Suprapubic skin (tissue), 4 donors: ENCODE measurements at regions not wholly inside any gene's neighbourhood (a gene's known extent, or its start where the extent isn't known, plus 50 kb on each side); places are given as distances from the start of the nearest gene placed in this dataset.
"Not testable (repeated sequence)": the region's sequence is repeated elsewhere in the genome, so short reads cannot be mapped to it uniquely, and the experiment has no call there.

Experiments used
- DNase-seq, 2 donors: peaks; one replicate each; pipeline ENCODE4 v3.0.0-alpha.2; 2019; ENCODE audit warnings: low spot score in 2 of 2
- H3K27ac ChIP-seq: fragments of 200-600 bp; sonication (generic); one replicate; pipeline ENCODE4 v1.5.1; 2019
- H3K27me3 ChIP-seq: fragments of 200-600 bp; sonication (generic); one replicate; pipeline ENCODE4 v1.5.1; 2019
- H3K36me3 ChIP-seq: fragments of 200-600 bp; sonication (generic); one replicate; pipeline ENCODE4 v1.5.1; 2019
- H3K4me1 ChIP-seq: fragments of 200-600 bp; sonication (generic); one replicate; pipeline ENCODE4 v1.5.1; 2019
- H3K4me3 ChIP-seq: fragments of 200-600 bp; sonication (generic); one replicate; pipeline ENCODE4 v1.5.1; 2019; ENCODE audit warnings: mild to moderate bottlenecking
- H3K9me3 ChIP-seq: fragments of 200-600 bp; sonication (generic); one replicate; pipeline ENCODE4 v1.5.1; 2019
- EP300 ChIP-seq: sonication (generic); formaldehyde crosslinking; IDR thresholded peaks from one replicate; pipeline ENCODE4 v1.6.1; 2017; ENCODE audit warnings: antibody characterized with exemption
- POLR2A ChIP-seq, 2 donors: fragments of 450-650 bp; IDR thresholded peaks; one replicate each; pipeline ENCODE4 v1.6.1; 2017; ENCODE audit warnings: antibody characterized with exemption in 2 of 2, mild to moderate bottlenecking in 2 of 2, moderate library complexity in 2 of 2
- POLR2AphosphoS5 ChIP-seq, 3 donors: sonication (generic); formaldehyde crosslinking; IDR thresholded peaks; one replicate each; pipeline ENCODE4 v1.6.1; 2017; ENCODE audit warnings: antibody characterized with exemption in 3 of 3
- WGBS: methylation state at CpG from one replicate; pipeline ENCODE4 v1.1.5; 2018; 5-methylcytosine and 5-hydroxymethylcytosine counted together
- TF ChIP-seq, protein P1 (sequence below), 2 donors: fragments of 200-600 bp in 1 of 2; fragments of 450-650 bp in 1 of 2; sonication (generic) in 1 of 2; IDR thresholded peaks; one replicate each; pipeline ENCODE4 v1.5.1; 2016 to 2019; ENCODE audit warnings: antibody characterized with exemption in 2 of 2, mild to moderate bottlenecking in 1 of 2, moderate library complexity in 1 of 2

- DNase-seq, result no peak
- Histone ChIP-seq H3K27me3 (no peaks in the 10 kb centered on the region), H3K36me3 (no peaks in the 10 kb centered on the region), H3K9me3 (no peaks in the 10 kb centered on the region), H3K27ac (no peak overlapping the region), H3K4me3 (no peak overlapping the region), H3K4me1 (peaks cover 15% of the 10 kb centered on the region)
- 96% methylated on average over 3 of the region's 3 CpGs for WGBS
- TF ChIP-seq POLR2A (IDR thresholded peaks at IDR 0.05) (no peak), EP300 (no peak), POLR2AphosphoS5 (IDR thresholded peaks at IDR 0.05) (no peak)
- TF ChIP-seq, protein P1, sequence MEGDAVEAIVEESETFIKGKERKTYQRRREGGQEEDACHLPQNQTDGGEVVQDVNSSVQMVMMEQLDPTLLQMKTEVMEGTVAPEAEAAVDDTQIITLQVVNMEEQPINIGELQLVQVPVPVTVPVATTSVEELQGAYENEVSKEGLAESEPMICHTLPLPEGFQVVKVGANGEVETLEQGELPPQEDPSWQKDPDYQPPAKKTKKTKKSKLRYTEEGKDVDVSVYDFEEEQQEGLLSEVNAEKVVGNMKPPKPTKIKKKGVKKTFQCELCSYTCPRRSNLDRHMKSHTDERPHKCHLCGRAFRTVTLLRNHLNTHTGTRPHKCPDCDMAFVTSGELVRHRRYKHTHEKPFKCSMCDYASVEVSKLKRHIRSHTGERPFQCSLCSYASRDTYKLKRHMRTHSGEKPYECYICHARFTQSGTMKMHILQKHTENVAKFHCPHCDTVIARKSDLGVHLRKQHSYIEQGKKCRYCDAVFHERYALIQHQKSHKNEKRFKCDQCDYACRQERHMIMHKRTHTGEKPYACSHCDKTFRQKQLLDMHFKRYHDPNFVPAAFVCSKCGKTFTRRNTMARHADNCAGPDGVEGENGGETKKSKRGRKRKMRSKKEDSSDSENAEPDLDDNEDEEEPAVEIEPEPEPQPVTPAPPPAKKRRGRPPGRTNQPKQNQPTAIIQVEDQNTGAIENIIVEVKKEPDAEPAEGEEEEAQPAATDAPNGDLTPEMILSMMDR (IDR thresholded peaks at IDR 0.05), result no peak
Observed at GRCh38 chr6:14887181-14887580, 358.7 kb upstream of the JARID2 start.

DNA sequence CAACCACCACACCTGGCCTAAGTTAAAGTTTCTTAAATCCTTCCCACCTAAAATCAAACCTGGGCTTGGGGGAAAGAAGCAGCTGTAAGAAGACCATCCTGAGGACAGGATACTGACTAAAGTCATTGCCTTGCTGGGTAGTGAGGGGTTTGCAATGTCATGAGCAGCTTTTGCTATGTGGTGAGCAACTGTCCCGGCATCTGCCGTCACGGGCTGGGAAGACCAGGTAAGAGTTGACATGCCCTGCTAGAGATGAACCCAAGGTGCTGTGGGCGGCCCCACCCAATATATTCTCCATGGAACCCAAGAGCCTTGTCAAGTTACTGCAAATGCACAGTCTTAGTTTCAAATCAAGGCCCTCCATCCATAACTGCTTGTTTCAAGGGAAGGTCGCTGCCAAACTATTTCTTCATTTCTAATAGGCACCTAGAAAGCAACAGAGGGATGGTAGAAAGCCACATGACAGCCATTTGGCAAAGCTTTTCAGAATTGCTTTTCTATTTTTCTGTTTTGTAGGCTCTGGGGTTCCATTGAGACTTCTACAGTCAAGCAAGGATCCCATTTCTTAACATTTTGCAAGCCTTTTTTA is 357.8 kb upstream of the JARID2 start:
- Histone ChIP-seq H3K9me3 (no peaks in the 10 kb centered on the region), H3K27me3 (no peaks in the 10 kb centered on the region), H3K36me3 (no peaks in the 10 kb centered on the region), H3K4me1 (peaks cover 8% of the 10 kb centered on the region), H3K27ac (no peak overlapping the region), H3K4me3 (no peak overlapping the region)
- TF ChIP-seq, protein P1 (IDR thresholded peaks at IDR 0.05), result no peak
- TF ChIP-seq POLR2A (IDR thresholded peaks at IDR 0.05), result no peak
- 96% methylated on average over 5 of the region's 5 CpGs for WGBS
- DNase-seq, result no peak

GRCh38 chr6:14888575-14889000 is 357.3 kb upstream of the JARID2 start:
- Histone ChIP-seq H3K9me3 (no peaks in the 10 kb centered on the region), H3K27ac (no peak overlapping the region), H3K4me1 (peaks cover 7% of the 10 kb centered on the region), H3K4me3 (no peak overlapping the region), H3K27me3 (no peaks in the 10 kb centered on the region), H3K36me3 (no peaks in the 10 kb centered on the region)
- 76% methylated on average over 4 of the region's 4 CpGs for WGBS
- TF ChIP-seq POLR2A (IDR thresholded peaks at IDR 0.05), result no peak
- no peak for TF ChIP-seq EP300
- no peak for TF ChIP-seq POLR2AphosphoS5 (IDR thresholded peaks at IDR 0.05)
- TF ChIP-seq, protein P1 (IDR thresholded peaks at IDR 0.05), result no peak
- no peak for DNase-seq

DNA sequence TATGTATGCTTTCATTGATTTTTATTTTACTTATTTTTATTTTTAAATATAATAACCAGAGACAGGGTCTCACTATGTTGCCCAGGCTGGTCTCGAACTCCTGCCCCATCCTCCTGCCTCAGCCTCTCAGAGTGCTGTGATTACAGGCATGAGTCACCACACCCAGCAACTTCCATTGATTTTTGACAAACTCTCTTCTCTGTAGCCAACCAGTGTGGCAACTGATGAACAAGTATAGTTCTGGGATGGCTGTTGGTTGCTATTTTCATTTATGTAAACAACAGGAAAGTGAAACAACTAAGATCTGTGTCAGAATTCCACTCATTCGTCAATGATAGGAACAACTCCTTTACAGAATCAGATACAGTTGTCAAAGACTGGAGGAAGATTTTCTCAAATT is 356.7 kb upstream of the JARID2 start:
- no peaks in the 10 kb centered on the region for H3K9me3 ChIP-seq
- H3K27ac ChIP-seq, result no peak overlapping the region
- peaks cover under 1% of the 10 kb centered on the region for H3K4me1 ChIP-seq
- no peak for DNase-seq
- no peak overlapping the region for H3K4me3 ChIP-seq
- TF ChIP-seq POLR2A (IDR thresholded peaks at IDR 0.05), result no peak
- TF ChIP-seq, protein P1 (IDR thresholded peaks at IDR 0.05), result no peak
- TF ChIP-seq POLR2AphosphoS5 (IDR thresholded peaks at IDR 0.05), result no peak
- no peak for TF ChIP-seq EP300
- no peaks in the 10 kb centered on the region for H3K36me3 ChIP-seq
- no peaks in the 10 kb centered on the region for H3K27me3 ChIP-seq
- WGBS, result 56% methylated on average over 2 of the region's 2 CpGs

GRCh38 chr6:14889611-14890593 is 356.0 kb upstream of the JARID2 start:
- H3K9me3 ChIP-seq, result no peaks in the 10 kb centered on the region
- H3K27me3 ChIP-seq, result no peaks in the 10 kb centered on the region
- H3K36me3 ChIP-seq, result no peaks in the 10 kb centered on the region
- H3K4me1 ChIP-seq, result no peaks in the 10 kb centered on the region
- WGBS, result 83% methylated on average over 17 of the region's 17 CpGs
- TF ChIP-seq POLR2AphosphoS5 (IDR thresholded peaks at IDR 0.05) (no peak), EP300 (no peak), POLR2A (IDR thresholded peaks at IDR 0.05) (no peak)
- TF ChIP-seq, protein P1 (IDR thresholded peaks at IDR 0.05), result no peak
- no peak overlapping the region for H3K27ac ChIP-seq
- H3K4me3 ChIP-seq, result no peak overlapping the region
- DNase-seq, result no peak

- H3K36me3 ChIP-seq, H3K27me3 ChIP-seq, H3K9me3 ChIP-seq, H3K4me3 ChIP-seq, DNase-seq, H3K4me1 ChIP-seq, H3K27ac ChIP-seq: not testable (repeated sequence)
- WGBS, result 94% methylated on average over 9 of the region's 9 CpGs
Observed at GRCh38 chr6:14891820-14892375, 354.0 kb upstream of the JARID2 start.
